Kidney (tissue), 13 donors: ENCODE measurements at regions not wholly inside any gene's neighbourhood (a gene's known extent, or its start where the extent isn't known, plus 50 kb on each side); places are given as distances from the start of the nearest gene placed in this dataset.

ENCODE experiments used
- DNase-seq, 5 donors: peaks; one replicate each; pipeline ENCODE4 v3.0.0-alpha.2; 2013 to 2020
- FAIRE-seq: peaks from 2 replicates; lab custom pipeline; 2012; peaks lifted over from hg19 to GRCh38; lab: Jason Lieb, UNC
- H3K27ac ChIP-seq, 2 donors: one replicate each; pipeline ENCODE4 v1.7.0; 2013; ENCODE audit warnings: low read depth in 2 of 2, low read length in 2 of 2, inconsistent platforms in 1 of 2
- H3K27me3 ChIP-seq: one replicate; pipeline ENCODE4 v1.7.1; 2013; ENCODE audit warnings: low read length, inconsistent platforms; ENCODE audit not compliant: control insufficient read depth, insufficient read depth
- H3K36me3 ChIP-seq, 3 donors: one replicate each; pipeline versions ENCODE4 v1.7.0 to v1.7.1; 2013; ENCODE audit warnings: low read length in 3 of 3, control low read depth in 1 of 3, inconsistent platforms in 1 of 3; ENCODE audit not compliant: insufficient read depth in 3 of 3, control insufficient read depth in 2 of 3
- H3K4me1 ChIP-seq, 3 donors: one replicate each; pipeline versions ENCODE4 v1.7.0 to v1.7.1; 2013; ENCODE audit warnings: low read length in 3 of 3, inconsistent platforms in 1 of 3, low read depth in 1 of 3; ENCODE audit not compliant: control insufficient read depth in 2 of 3, insufficient read depth in 2 of 3
- H3K4me3 ChIP-seq, 3 donors: one replicate each; pipeline versions ENCODE4 v1.7.0 to v1.8.1; 2013; ENCODE audit warnings: low read length in 3 of 3, control low read depth in 1 of 3, inconsistent platforms in 1 of 3
- H3K9ac ChIP-seq, 3 donors: one replicate each; pipeline versions ENCODE4 v1.7.0 to v1.7.1; 2013; ENCODE audit warnings: low read length in 3 of 3, control low read depth in 1 of 3, inconsistent platforms in 1 of 3
- H3K9me3 ChIP-seq, 3 donors: one replicate each; pipeline versions ENCODE4 v1.7.0 to v1.7.1; 2013; ENCODE audit warnings: low read length in 3 of 3, control low read depth in 1 of 3, inconsistent platforms in 1 of 3; ENCODE audit not compliant: control insufficient read depth in 2 of 3, insufficient read depth in 1 of 3
- CTCF ChIP-seq: IDR thresholded peaks from 3 replicates; pipeline ENCODE4 v1.5.1; 2012; ENCODE audit warnings: mild to moderate bottlenecking, moderate library complexity, borderline replicate concordance; ENCODE audit not compliant: insufficient read depth; ENCODE audit errors: extremely low read depth
- intact Hi-C: fragments of 100-400 bp; cut with DNase I; formaldehyde crosslinking; loops from one replicate; pipeline ENCODE4 v1.11.1; 2022
- donor health status: control.
- donor health status: control.
- donor health status: control.
- donor health status: control.
- donor health status: control.
- donor health status: DM: yes; HTN: yes; CAD: no.
- donor health status: Normal renal cell carcinoma (clear cell type).

- no peaks in the 10 kb centered on the region for H3K27me3 ChIP-seq
- TF ChIP-seq CTCF, result no peak
- H3K4me3 ChIP-seq, result no peak overlapping the region
These were observed 844.6 kb upstream of the ID2 start for GRCh38 chr2:7837237-7837760.

GRCh38 chr2:7838669-7839068 is 843.2 kb upstream of the ID2 start:
- H3K27ac ChIP-seq, result no peak overlapping the region
- no peak overlapping the region for H3K9ac ChIP-seq
- no peaks in the 10 kb centered on the region for H3K9me3 ChIP-seq
- H3K36me3 ChIP-seq, result no peaks in the 10 kb centered on the region
- FAIRE-seq (no peak), DNase-seq (no peak)
- no peak overlapping the region for H3K4me3 ChIP-seq
- no peaks in the 10 kb centered on the region for H3K27me3 ChIP-seq
- no peaks in the 10 kb centered on the region for H3K4me1 ChIP-seq
- TF ChIP-seq CTCF, result no peak
- intact Hi-C loops, result no loop called here

More at GRCh38 chr2:7837237-7837760, 844.6 kb upstream of the ID2 start:
- no peak for DNase-seq
- intact Hi-C loops, result no loop called here
- no peak overlapping the region for H3K9ac ChIP-seq
- H3K4me1 ChIP-seq, result no peaks in the 10 kb centered on the region
- H3K27ac ChIP-seq, result no peak overlapping the region
- H3K36me3 ChIP-seq, result no peaks in the 10 kb centered on the region
- no peaks in the 10 kb centered on the region for H3K9me3 ChIP-seq
- FAIRE-seq, result no peak

GRCh38 chr2:7840651-7841380 is 841.0 kb upstream of the ID2 start:
- no peaks in the 10 kb centered on the region for H3K27me3 ChIP-seq
- H3K4me3 ChIP-seq, result no peak overlapping the region
- no peak for DNase-seq
- no peak overlapping the region for H3K9ac ChIP-seq
- no peaks in the 10 kb centered on the region for H3K36me3 ChIP-seq
- no peaks in the 10 kb centered on the region for H3K4me1 ChIP-seq
- intact Hi-C loops, result no loop called here
- no peak for FAIRE-seq
- no peak overlapping the region for H3K27ac ChIP-seq
- TF ChIP-seq CTCF, result no peak
- H3K9me3 ChIP-seq, result no peaks in the 10 kb centered on the region

GRCh38 chr2:7841751-7842150 is 840.1 kb upstream of the ID2 start:
- no peak overlapping the region for H3K4me3 ChIP-seq
- H3K9ac ChIP-seq, result no peak overlapping the region
- intact Hi-C loops, result no loop called here
- H3K27ac ChIP-seq, result no peak overlapping the region
- no peak for TF ChIP-seq CTCF
- DNase-seq (peak in 1 of 5 donors; percentile 25), FAIRE-seq (no peak)
- H3K9me3 ChIP-seq, result no peaks in the 10 kb centered on the region
- H3K36me3 ChIP-seq, result no peaks in the 10 kb centered on the region
- no peaks in the 10 kb centered on the region for H3K27me3 ChIP-seq
- no peaks in the 10 kb centered on the region for H3K4me1 ChIP-seq
